Suprapubic skin (tissue), 4 donors: ENCODE measurements at regions not wholly inside any gene's neighbourhood (a gene's known extent, or its start where the extent isn't known, plus 50 kb on each side); places are given as distances from the start of the nearest gene placed in this dataset.

ENCODE experiments used
- DNase-seq, 2 donors: peaks; one replicate each; pipeline ENCODE4 v3.0.0-alpha.2; 2019; ENCODE audit warnings: low spot score in 2 of 2
- H3K27ac ChIP-seq: fragments of 200-600 bp; sonication (generic); one replicate; pipeline ENCODE4 v1.5.1; 2019
- H3K27me3 ChIP-seq: fragments of 200-600 bp; sonication (generic); one replicate; pipeline ENCODE4 v1.5.1; 2019
- H3K36me3 ChIP-seq: fragments of 200-600 bp; sonication (generic); one replicate; pipeline ENCODE4 v1.5.1; 2019
- H3K4me1 ChIP-seq: fragments of 200-600 bp; sonication (generic); one replicate; pipeline ENCODE4 v1.5.1; 2019
- H3K4me3 ChIP-seq: fragments of 200-600 bp; sonication (generic); one replicate; pipeline ENCODE4 v1.5.1; 2019; ENCODE audit warnings: mild to moderate bottlenecking
- H3K9me3 ChIP-seq: fragments of 200-600 bp; sonication (generic); one replicate; pipeline ENCODE4 v1.5.1; 2019
- EP300 ChIP-seq: sonication (generic); formaldehyde crosslinking; IDR thresholded peaks from one replicate; pipeline ENCODE4 v1.6.1; 2017; ENCODE audit warnings: antibody characterized with exemption
- POLR2A ChIP-seq, 2 donors: fragments of 450-650 bp; IDR thresholded peaks; one replicate each; pipeline ENCODE4 v1.6.1; 2017; ENCODE audit warnings: antibody characterized with exemption in 2 of 2, mild to moderate bottlenecking in 2 of 2, moderate library complexity in 2 of 2
- POLR2AphosphoS5 ChIP-seq, 3 donors: sonication (generic); formaldehyde crosslinking; IDR thresholded peaks; one replicate each; pipeline ENCODE4 v1.6.1; 2017; ENCODE audit warnings: antibody characterized with exemption in 3 of 3
- WGBS: methylation state at CpG from one replicate; pipeline ENCODE4 v1.1.5; 2018; 5-methylcytosine and 5-hydroxymethylcytosine counted together
- TF ChIP-seq, protein P1 (sequence below), 2 donors: fragments of 200-600 bp in 1 of 2; fragments of 450-650 bp in 1 of 2; sonication (generic) in 1 of 2; IDR thresholded peaks; one replicate each; pipeline ENCODE4 v1.5.1; 2016 to 2019; ENCODE audit warnings: antibody characterized with exemption in 2 of 2, mild to moderate bottlenecking in 1 of 2, moderate library complexity in 1 of 2

DNA sequence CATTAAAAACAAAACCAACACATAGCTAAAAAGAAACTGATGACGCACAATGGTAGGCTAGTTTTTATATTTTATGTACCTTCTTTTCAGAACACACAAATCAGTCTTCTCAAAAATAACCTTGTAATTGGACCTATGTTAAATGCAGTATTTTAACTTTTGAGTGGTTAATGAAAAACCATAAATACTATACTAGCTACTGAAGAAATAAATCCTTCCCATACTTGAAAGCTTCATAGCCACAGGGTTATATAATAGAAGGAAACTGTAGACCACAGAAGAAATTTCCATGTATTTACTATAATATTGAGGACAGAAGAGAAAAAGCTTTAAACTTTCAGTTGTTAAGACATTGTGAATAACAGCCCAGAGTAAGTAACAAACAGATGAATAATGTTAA lies 1094.3 kb upstream of the SLC10A2 start:
- Histone ChIP-seq H3K4me1 (no peaks in the 10 kb centered on the region), H3K36me3 (no peaks in the 10 kb centered on the region), H3K4me3 (no peak overlapping the region), H3K9me3 (no peaks in the 10 kb centered on the region), H3K27ac (no peak overlapping the region), H3K27me3 (no peaks in the 10 kb centered on the region)
- TF ChIP-seq, protein P1, sequence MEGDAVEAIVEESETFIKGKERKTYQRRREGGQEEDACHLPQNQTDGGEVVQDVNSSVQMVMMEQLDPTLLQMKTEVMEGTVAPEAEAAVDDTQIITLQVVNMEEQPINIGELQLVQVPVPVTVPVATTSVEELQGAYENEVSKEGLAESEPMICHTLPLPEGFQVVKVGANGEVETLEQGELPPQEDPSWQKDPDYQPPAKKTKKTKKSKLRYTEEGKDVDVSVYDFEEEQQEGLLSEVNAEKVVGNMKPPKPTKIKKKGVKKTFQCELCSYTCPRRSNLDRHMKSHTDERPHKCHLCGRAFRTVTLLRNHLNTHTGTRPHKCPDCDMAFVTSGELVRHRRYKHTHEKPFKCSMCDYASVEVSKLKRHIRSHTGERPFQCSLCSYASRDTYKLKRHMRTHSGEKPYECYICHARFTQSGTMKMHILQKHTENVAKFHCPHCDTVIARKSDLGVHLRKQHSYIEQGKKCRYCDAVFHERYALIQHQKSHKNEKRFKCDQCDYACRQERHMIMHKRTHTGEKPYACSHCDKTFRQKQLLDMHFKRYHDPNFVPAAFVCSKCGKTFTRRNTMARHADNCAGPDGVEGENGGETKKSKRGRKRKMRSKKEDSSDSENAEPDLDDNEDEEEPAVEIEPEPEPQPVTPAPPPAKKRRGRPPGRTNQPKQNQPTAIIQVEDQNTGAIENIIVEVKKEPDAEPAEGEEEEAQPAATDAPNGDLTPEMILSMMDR (IDR thresholded peaks at IDR 0.05) = no peak
- TF ChIP-seq EP300 (no peak), POLR2A (IDR thresholded peaks at IDR 0.05) (no peak), POLR2AphosphoS5 (IDR thresholded peaks at IDR 0.05) (no peak)
- 82% methylated on average over 1 of the region's 1 CpG for WGBS
- no peak for DNase-seq

DNA sequence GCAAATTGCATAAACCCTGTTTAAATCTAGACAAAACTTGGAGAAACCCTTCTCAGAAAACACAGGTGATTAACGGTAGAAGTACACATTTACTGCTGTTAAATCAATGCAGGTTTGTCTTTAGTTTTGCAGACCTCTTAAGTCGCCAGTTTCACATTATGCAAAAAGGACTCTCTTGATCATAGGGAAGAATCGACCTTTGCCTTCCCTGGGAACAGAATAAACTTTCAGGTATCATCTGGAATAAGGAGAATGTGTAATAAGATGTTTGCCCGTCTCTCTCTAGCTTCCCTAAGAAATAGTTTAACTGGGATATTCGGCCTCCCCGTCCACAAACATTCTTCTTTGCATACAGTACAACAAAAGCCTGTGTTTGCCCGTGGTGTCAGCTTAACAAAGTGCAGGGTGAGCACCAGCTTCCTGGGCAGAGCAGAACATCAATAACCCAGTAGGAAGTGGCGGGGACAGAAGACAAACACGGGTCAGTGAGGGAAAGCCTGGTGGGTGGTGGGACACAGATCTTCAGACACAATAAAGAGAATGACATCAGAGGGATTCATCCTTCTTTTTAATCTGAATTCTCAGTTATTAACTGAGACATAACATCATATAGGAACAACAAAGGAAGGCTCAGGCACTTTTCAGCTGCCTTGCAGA lies 1077.7 kb upstream of the SLC10A2 start:
- TF ChIP-seq POLR2A (IDR thresholded peaks at IDR 0.05) (no peak), EP300 (no peak), POLR2AphosphoS5 (IDR thresholded peaks at IDR 0.05) (no peak)
- TF ChIP-seq, protein P1 (IDR thresholded peaks at IDR 0.05) = no peak
- 55% methylated on average over 9 of the region's 9 CpGs for WGBS

DNA sequence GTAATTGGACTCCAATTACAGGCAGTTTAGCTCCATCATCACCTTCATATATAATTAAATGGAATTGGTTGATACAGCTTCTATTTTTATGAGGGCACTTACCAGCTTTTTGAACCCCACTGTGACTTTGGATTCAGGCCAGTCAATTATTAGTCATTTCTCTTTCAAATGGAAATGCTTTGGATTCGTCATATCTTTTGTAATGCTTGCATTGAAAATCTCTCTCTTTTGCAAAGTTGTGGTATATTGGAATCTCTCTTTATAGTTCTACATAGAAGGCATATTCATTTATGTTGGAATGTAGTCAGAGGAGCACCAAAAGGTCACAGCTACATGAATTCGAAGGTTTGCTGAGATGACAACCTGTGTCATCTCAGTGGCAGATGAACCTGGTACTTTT lies 1074.3 kb upstream of the SLC10A2 start:
- WGBS = 70% methylated on average over 2 of the region's 2 CpGs
- no peak for DNase-seq
- no peak overlapping the region for H3K27ac ChIP-seq
- H3K9me3 ChIP-seq = no peaks in the 10 kb centered on the region
- H3K4me3 ChIP-seq = no peak overlapping the region
- no peaks in the 10 kb centered on the region for H3K27me3 ChIP-seq
- no peaks in the 10 kb centered on the region for H3K36me3 ChIP-seq
- H3K4me1 ChIP-seq = no peaks in the 10 kb centered on the region
- TF ChIP-seq POLR2A (IDR thresholded peaks at IDR 0.05) (no peak), POLR2AphosphoS5 (IDR thresholded peaks at IDR 0.05) (no peak), EP300 (no peak)
- TF ChIP-seq, protein P1 (IDR thresholded peaks at IDR 0.05) = no peak

More for the DNA sequence above, 1077.7 kb upstream of the SLC10A2 start:
- no peaks in the 10 kb centered on the region for H3K4me1 ChIP-seq
- H3K27me3 ChIP-seq = no peaks in the 10 kb centered on the region
- H3K9me3 ChIP-seq = no peaks in the 10 kb centered on the region
- no peaks in the 10 kb centered on the region for H3K36me3 ChIP-seq
- H3K4me3 ChIP-seq = no peak overlapping the region
- no peak overlapping the region for H3K27ac ChIP-seq
- no peak for DNase-seq

DNA sequence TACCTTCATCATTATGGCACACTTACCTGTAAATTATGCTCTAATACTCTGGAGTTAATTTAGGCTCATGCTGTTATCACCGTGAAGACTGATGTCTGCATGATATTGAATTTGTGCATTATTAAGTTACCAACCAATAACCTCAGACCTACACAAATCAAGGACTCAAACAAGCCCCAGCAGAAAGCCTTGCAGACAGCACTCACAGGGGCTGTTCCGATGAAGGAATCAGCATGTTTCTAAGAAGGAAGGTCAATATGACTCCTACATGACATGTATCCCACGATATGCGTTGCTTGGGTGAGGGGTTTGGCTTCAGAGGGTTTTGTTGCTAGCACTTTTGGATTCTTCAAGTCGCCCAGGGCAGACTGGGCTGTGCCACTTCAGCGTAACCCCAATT lies 1071.2 kb upstream of the SLC10A2 start:
- no peaks in the 10 kb centered on the region for H3K36me3 ChIP-seq
- no peak overlapping the region for H3K27ac ChIP-seq
- H3K27me3 ChIP-seq = no peaks in the 10 kb centered on the region
- no peak overlapping the region for H3K4me3 ChIP-seq
- no peak for DNase-seq
- H3K9me3 ChIP-seq = no peaks in the 10 kb centered on the region
- TF ChIP-seq, protein P1 (IDR thresholded peaks at IDR 0.05) = no peak
- TF ChIP-seq POLR2AphosphoS5 (IDR thresholded peaks at IDR 0.05) (no peak), POLR2A (IDR thresholded peaks at IDR 0.05) (no peak), EP300 (no peak)
- H3K4me1 ChIP-seq = no peaks in the 10 kb centered on the region
- 84% methylated on average over 6 of the region's 6 CpGs for WGBS

DNA sequence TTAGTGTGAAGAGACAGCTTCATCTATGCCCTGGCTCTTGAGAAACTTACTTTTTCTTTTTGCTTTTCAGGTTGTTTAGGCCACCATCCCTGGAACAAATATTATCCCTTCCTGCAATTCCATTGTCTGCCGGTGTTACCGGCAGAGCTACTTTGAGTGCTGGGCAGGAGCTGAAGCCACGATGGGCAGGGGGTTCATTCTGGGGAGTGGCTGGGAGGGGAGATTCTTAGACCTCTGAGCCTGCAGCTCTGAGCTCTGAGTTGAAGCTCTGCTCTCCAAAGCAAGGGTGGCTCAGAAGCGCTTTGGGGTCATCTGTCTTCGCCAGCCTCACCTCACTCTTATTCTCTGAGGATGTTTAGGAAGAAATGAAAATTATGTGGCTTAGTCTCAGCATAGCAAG lies 1066.6 kb upstream of the SLC10A2 start:
- DNase-seq = no peak
- H3K4me3 ChIP-seq = no peak overlapping the region
- no peaks in the 10 kb centered on the region for H3K36me3 ChIP-seq
- H3K27ac ChIP-seq = no peak overlapping the region
- no peaks in the 10 kb centered on the region for H3K9me3 ChIP-seq
- no peaks in the 10 kb centered on the region for H3K4me1 ChIP-seq
- H3K27me3 ChIP-seq = no peaks in the 10 kb centered on the region
- TF ChIP-seq POLR2AphosphoS5 (IDR thresholded peaks at IDR 0.05) (no peak), POLR2A (IDR thresholded peaks at IDR 0.05) (no peak), EP300 (no peak)
- TF ChIP-seq, protein P1 (IDR thresholded peaks at IDR 0.05) = no peak
- WGBS = 74% methylated on average over 5 of the region's 5 CpGs
